RWPE1 (cell line): ENCODE measurements at regions not wholly inside any gene's neighbourhood (a gene's known extent, or its start where the extent isn't known, plus 50 kb on each side); places are given as distances from the start of the nearest gene placed in this dataset.

Experiments
- CTCF ChIA-PET: fragments of 350-600 bp; sonication (Branson Sonifier 250); formaldehyde crosslinking; extraction: SDS; loops from one replicate; lab custom pipeline; 2021; lab: Yijun Ruan, JAX
- POLR2A ChIA-PET: fragments of 400-600 bp; formaldehyde crosslinking; extraction: SDS; loops from one replicate; lab custom pipeline; 2020; ENCODE audit warnings: antibody characterized with exemption; ENCODE audit not compliant: low non-redundant PET; lab: Yijun Ruan, JAX
- DNase-seq: peaks from one replicate; pipeline ENCODE4 v3.0.0; 2012; ENCODE audit warnings: low spot score
- H3K27ac ChIP-seq: fragments of 450-650 bp; 2 replicates; pipeline ENCODE4 v1.5.1; 2017
- TF ChIP-seq, protein P1 (sequence below): fragments of 450-650 bp; conservative IDR thresholded peaks from 2 replicates; pipeline ENCODE4 v1.5.1; 2017; ENCODE audit warnings: low read depth, mild to moderate bottlenecking

DNA sequence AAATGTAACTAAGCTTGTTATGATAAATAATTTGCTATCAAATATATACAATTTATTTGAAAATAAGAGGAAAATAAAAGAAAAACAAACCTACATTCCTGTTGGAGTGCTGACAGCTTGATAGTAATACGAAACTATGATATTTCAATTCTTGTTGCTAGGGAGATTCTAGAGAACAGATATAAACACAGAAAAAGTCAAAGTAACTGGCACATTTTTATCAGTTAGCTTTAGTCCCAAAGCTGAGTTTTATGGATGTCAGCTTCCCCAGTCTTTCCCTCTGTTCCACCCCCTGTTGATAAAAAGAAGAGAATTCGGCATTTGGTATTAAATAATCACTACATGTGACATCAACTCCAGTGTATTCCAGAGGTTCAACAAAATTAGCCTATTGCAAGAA is 1134.0 kb downstream of the XPNPEP1 start:
- POLR2A ChIA-PET: no interaction called here
- CTCF ChIA-PET: no interaction called here
- DNase-seq: no peak
- TF ChIP-seq, protein P1, sequence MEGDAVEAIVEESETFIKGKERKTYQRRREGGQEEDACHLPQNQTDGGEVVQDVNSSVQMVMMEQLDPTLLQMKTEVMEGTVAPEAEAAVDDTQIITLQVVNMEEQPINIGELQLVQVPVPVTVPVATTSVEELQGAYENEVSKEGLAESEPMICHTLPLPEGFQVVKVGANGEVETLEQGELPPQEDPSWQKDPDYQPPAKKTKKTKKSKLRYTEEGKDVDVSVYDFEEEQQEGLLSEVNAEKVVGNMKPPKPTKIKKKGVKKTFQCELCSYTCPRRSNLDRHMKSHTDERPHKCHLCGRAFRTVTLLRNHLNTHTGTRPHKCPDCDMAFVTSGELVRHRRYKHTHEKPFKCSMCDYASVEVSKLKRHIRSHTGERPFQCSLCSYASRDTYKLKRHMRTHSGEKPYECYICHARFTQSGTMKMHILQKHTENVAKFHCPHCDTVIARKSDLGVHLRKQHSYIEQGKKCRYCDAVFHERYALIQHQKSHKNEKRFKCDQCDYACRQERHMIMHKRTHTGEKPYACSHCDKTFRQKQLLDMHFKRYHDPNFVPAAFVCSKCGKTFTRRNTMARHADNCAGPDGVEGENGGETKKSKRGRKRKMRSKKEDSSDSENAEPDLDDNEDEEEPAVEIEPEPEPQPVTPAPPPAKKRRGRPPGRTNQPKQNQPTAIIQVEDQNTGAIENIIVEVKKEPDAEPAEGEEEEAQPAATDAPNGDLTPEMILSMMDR: no peak
- no peak overlapping the region for H3K27ac ChIP-seq

DNA sequence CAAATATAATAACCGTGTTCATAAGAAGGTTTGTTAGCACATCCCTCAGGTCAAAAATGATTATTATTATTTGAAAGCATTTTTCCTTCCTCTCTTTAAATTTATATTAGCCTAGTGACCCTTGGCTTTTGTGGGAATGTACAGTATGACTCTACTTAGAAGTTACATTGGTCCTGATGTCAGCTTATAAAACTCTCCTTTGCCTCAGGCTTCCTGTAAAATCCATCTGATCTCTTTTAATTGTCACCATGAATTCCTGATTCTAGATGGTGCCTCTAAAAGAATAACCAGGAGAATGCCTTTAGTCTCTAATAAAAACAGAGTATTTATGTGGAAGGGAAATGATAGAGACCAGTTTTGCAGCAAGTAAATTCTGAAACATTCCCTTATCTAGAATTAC is 1134.4 kb downstream of the XPNPEP1 start:
- no peak for DNase-seq
- ChIA-PET CTCF (no interaction called here), POLR2A (no interaction called here)
- TF ChIP-seq, protein P1: no peak
- H3K27ac ChIP-seq: no peak overlapping the region

DNA sequence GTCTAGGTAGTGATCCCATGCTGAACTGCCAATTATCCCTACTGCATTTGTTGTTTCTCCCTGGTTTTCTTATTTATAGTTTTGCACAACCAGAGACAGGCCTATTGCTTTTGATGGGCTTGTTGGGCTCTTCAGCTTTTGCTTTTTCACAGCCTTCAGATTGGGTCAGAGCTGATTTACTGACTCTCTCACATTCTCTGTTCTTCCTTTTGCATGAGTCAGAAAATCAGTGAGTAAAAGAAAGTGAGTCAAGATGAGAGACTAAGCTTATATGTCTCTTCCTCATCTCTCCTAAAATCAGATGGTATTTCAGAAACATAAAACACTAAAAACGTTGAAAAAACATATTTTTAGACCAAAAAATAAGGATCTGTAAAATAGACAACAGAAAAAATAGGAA is 1135.4 kb downstream of the XPNPEP1 start:
- TF ChIP-seq, protein P1: no peak
- ChIA-PET CTCF (interaction anchor here (0.6 kb wide), 1 partner anchor 19 kb away, joined by 4 read pairs; no protein-coding TSS in a partner anchor), POLR2A (no interaction called here)
- DNase-seq: no peak
- H3K27ac ChIP-seq: no peak overlapping the region

DNA sequence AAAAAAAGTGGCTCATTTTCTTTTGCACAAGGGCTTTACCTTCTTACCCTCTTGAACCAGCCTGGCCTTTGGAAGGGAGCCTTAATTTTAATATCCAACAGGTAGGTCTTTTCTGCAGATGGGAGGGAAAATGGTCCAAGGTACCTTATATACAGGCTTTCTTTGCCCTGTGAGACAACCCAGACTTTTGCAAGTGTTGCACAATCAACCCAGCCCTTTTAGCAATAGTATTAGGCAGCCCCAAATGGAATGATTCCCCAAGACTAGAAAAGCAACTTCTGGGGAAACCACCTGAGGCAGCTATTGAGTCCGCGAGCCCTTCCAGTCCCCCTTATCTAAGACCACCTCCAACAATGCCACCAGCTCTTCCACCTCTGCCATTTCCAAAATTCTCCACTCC is 1138.3 kb downstream of the XPNPEP1 start:
- CTCF ChIA-PET: no interaction called here
- no peak overlapping the region for H3K27ac ChIP-seq
- TF ChIP-seq, protein P1: no peak
- POLR2A ChIA-PET: no interaction called here
- DNase-seq: no peak

GRCh38 chr10:108784534-108784933 is 1138.8 kb downstream of the XPNPEP1 start:
- ChIA-PET CTCF (no interaction called here), POLR2A (no interaction called here)
- TF ChIP-seq, protein P1: no peak
- DNase-seq: no peak
- H3K27ac ChIP-seq: no peak overlapping the region

GRCh38 chr10:108783897-108784296 is 1139.4 kb downstream of the XPNPEP1 start:
- CTCF ChIA-PET: no interaction called here
- TF ChIP-seq, protein P1: no peak
- DNase-seq: no peak
- POLR2A ChIA-PET: no interaction called here
- no peak overlapping the region for H3K27ac ChIP-seq

DNA sequence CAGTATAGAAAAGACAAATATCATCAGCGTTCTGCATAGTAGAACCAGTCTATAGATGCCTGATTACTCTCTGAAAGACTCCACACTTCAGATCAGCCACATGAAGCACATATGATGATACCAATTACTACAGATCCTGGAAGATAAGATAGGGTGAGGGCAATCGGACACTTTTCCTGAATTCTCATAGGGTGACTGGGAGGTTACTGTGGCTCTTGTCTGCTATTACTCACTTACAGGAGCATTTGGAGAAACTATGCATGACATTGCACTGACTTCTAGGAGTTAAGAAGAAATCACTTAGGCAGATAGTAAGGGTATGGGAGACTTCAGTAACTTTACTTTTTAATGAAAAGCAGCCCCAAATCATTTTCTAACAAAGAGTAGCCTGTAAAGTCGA is 1140.9 kb downstream of the XPNPEP1 start:
- ChIA-PET POLR2A (no interaction called here), CTCF (no interaction called here)
- TF ChIP-seq, protein P1: no peak

More for the DNA sequence above, 1140.9 kb downstream of the XPNPEP1 start:
- no peak overlapping the region for H3K27ac ChIP-seq
- DNase-seq: no peak
